GM18498 (cell line): ENCODE measurements at regions not wholly inside any gene's neighbourhood (a gene's known extent, or its start where the extent isn't known, plus 50 kb on each side); places are given as distances from the start of the nearest gene placed in this dataset.

Experiments used
- ATAC-seq: cut with Tn5 transposase; IDR thresholded peaks from one replicate; pipeline ENCODE4 v1.9.1; 2021; ENCODE audit warnings: mild to moderate bottlenecking, moderate library complexity; ENCODE audit not compliant: unreplicated experiment

DNA sequence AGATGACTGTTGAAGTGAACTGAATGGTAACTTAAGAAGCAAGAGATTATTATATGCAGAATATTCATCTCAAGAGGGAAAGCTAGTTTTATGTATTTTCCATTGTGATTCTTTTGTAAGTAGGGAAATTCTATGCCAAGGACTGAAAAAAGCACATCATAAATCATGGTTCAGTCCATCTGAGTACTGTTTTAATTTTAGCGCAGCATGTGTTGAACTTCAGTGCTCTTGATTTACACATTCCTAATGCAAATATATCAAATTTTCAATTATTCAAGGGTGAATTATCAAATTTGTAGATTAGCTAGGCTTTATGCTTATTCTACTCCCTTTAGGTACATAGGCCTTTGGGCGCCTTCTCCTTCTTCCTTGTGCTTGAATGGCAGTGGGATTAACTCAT is 50.3 kb upstream of the TCF12 start:
- ATAC-seq: no peak

- ATAC-seq: no peak
These were observed 51.6 kb upstream of the TCF12 start for GRCh38 chr15:56866803-56867202.

- no peak for ATAC-seq
These were observed 60.6 kb upstream of the TCF12 start for GRCh38 chr15:56857828-56858227.

DNA sequence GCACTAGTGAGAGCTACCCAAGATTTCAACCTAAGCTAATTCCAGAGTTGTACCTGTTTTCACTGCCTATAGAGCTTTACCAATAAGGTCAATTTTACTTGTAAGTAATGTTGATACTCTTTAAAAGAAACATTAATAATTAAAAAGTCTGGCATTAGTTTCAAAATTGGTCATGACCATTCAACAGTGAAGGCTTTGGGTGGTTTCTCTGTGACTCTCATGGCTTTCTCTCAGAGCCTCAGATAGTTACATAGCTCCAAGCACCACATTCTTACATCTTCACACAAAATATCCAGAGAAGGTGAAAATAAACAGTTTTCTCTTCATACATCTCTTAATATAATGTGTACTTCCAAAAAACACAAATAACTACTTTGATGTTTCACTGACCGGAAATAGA is 61.5 kb upstream of the TCF12 start:
- ATAC-seq: no peak

DNA sequence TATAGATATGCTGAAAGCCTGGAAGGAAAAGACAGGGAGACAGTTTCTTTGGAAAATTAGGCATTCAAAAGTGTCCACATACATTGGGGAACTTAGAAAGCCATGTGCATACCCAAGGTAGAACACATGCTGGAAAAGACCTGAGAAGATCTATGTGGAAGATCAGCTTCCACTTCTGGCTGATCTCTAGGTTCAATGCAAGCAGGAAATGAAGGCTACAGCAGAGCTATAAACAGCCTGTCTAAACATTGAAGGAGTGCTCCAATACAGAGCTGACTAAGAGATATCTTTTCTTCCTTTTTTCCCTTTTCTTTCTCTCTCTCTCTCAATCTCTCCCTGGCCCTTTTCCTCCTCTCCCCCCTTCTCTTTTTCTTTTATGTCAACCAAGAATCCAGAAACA is 73.6 kb upstream of the TCF12 start:
- no peak for ATAC-seq

DNA sequence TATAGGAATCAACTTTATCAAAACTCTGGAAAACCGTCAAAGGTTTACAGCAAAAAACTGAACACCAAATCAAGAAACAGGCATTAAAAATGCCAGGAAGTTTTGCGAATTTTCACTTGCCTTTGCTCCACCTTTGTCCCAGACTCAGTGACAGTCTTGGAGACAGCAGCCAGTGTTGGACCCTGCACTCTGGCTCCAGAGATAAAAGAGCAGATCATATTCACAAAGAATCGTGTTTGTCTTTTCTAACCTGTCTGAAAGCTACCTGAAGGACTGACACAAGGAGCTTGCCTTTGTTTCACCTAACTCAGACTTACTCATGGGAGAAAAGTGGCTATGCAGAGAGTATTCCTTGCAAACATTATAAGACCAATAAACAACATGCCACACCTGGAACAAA is 74.0 kb upstream of the TCF12 start:
- ATAC-seq: no peak

- no peak for ATAC-seq
These were observed 78.8 kb upstream of the TCF12 start for GRCh38 chr15:56839641-56840040.

GRCh38 chr15:56839099-56839498 is 79.3 kb upstream of the TCF12 start:
- no peak for ATAC-seq

GRCh38 chr15:56838085-56838484 is 80.4 kb upstream of the TCF12 start:
- ATAC-seq: no peak

DNA sequence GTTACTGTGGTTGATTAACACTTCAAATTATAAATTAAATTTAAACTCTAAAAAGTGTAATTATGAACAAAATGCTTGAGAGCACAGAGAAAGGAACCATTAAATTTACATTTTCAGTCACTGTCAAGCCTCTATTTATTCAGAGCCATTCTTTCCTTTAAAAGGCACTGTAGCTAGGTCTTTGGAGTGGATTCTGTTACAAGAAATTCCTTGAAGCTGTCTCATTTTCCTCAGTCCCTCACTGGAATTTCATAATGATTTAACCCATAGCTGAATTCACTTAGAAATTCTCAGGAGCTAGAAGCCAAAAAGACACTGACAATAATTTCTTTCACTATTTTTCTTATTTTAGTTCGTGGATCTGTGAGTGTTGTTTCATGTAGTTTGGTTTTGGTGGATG is 81.2 kb upstream of the TCF12 start:
- no peak for ATAC-seq

- ATAC-seq: no peak
These were observed 82.7 kb upstream of the TCF12 start for GRCh38 chr15:56835718-56836171.

DNA sequence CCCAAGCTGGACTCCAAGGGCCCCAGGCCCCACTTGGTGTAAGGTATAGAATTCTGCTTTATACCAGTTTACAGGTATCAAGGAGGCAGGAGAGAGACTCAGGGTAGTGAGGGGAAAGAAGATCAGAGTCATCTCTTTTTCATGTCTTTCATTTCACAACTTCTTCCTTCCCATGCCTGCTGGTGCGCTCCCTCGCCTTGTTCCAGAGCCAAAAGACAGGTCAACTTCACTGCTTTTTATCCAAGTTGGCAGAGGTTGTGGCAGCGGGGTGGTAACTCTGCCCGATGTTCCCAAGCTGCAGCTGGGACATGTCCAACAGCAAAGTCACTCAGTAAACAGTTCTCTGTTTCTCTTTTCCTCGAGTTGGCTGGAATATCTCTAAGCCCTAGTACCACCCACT is 86.3 kb upstream of the TCF12 start:
- no peak for ATAC-seq

GRCh38 chr15:56831467-56832005 is 86.9 kb upstream of the TCF12 start:
- ATAC-seq: no peak

DNA sequence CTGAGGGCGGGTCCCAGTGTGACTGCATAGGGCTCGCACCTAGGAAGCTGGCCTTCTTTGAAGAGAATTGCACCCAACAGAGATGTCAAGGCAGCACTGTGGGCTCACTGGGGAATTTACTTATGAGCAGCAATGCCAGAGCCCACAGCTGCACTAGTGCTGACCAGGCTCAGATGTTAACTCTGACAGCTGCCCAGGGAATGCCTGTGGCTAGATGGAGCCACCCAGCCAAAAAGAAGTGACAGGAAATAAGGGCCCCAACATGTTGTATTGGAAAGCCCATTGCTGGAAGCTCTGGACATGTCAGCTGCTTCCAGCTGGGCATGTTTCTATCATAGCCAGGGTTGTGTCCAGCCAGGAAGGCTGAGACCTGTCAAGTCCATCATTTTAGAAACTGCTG is 90.9 kb upstream of the ZNF280D start:
- ATAC-seq: no peak

DNA sequence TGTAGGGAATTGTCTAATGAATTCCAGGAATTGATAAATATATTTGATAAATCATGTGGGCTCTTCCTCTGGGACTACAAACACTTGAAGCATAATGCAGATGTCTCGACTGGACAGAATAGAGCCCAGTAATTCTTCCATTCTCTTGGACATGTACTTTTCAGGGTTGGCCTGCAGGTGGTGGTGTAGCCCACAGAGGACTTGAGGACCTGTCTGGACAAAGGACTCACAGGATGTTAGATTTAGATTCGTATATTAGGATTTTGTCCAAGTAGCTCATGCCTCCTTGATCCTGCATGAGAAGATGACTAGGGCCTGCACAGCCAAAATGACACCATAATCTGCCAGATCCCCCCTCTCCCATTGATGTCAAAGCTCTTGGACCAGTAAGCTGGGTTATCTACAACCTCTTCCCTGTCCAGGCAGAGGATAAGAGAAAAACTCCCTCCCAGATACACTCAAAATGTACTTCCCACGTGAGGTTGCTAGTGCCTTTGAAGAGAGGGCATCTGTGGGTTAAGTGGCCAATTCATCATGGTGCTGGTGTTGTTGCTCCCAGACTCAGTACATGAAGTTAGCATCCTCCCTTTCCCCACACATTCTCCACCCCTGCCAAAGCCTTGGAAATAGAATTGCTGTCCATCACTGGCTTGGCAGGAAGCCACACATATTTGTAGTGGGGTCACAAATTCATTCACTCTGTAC is 88.6 kb upstream of the ZNF280D start:
- ATAC-seq: peak; percentile 88

GRCh38 chr15:56820333-56820732 is 87.0 kb upstream of the ZNF280D start:
- ATAC-seq: peak; percentile 55

DNA sequence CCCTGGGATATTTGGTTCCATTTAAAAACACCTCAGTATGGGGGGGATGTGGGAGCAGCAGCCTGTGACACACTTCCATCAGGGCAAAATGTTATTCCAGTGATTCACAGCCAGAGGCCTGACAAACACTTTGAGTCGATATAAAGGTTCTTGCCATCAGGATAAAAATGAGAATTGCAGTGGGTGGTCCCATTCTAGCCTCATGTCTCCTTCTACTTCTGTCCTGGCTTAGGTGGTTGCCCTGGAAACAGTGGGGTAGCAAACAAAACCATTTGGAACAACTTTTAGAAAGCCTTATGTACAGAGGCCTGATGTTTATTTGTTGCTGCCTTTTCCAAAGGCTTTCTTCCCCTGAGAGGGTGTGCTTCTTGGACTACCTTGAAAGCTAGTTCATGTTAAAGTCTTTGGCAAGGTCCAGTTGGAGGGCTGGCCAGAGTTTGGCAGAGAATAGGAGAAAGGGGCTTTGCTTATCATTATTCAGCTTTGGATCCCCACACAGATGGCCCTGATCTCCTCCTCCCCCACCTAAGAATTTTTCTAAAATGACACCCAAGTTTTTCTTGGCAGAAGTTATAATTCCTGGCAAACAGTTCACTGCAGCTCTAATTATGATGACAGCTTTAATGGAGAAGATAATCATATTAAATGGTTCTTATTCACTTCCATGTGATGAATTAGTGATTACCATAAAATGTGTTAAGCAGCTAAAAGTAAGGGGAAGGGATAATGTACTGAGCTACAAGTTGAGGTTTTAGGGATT is 84.2 kb upstream of the ZNF280D start:
- no peak for ATAC-seq

DNA sequence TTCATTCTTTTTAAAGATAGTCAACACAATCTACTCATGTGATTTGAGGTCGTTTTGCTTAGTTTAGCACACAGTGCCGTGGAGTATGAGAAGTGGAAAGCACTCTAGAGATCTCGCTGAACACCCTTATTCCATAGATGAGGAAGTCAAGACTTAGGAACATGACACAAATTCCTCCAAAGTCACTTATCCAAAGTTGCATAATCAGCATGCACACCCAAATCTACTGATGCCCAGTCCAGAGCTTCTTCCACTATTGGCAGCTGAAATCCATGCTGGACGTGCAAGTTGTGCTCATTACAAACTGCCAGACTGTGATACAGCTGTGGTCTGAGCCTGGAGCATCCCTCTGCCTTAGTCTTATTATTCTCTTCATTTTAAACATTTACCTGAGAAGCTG is 83.5 kb upstream of the ZNF280D start:
- ATAC-seq: no peak

DNA sequence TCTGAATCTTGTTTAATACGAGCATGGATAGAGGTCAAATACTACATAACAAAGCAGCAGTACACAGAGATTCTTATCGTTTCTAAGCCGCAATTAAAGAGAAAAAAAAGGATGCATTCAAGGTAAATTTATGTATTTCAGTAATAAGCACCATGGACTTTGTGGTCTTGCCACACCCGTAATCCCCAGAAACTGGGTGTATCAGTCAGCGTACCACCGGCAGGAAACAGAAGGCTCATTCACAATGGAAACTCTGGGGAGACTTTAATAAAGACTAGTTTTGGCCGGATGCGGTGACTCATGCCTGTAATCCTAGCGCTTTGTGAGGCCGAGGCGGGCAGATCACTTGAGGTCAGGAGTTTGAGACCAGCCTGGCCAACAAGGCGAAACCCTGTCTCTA is 81.9 kb upstream of the ZNF280D start:
- ATAC-seq: no peak

- no peak for ATAC-seq
These were observed 81.1 kb upstream of the ZNF280D start for GRCh38 chr15:56814429-56814828.

- no peak for ATAC-seq
These were observed 80.7 kb upstream of the ZNF280D start for GRCh38 chr15:56813995-56814394.

GRCh38 chr15:56812961-56813360 is 79.7 kb upstream of the ZNF280D start:
- ATAC-seq: no peak
